ENCODE measurements at regions not wholly inside any gene's neighbourhood (a gene's known extent, or its start where the extent isn't known, plus 50 kb on each side); places are given as distances from the start of the nearest gene placed in this dataset.

DNA sequence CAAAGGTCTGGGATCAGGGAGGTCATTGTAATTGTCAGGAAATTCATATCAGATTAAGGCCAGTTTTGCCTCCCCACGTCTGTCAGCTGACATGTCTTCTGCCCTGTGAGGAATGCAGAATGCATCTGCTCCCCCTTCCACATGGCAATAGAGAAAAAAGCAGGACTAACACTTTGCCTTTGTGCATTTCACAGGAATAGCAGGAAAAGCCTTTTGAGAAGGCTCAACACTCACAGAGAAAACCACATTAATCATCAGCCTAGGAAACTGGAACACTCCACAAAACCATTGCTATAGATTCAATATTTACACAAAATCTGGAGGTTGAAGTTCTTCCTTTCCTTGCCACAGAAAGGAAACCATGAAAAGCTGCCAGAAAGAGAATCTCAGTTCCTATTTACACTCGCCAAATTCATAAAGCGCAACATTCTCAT, 165.2 kb upstream of the HES1 start:
- no peak for DNase-seq (ENCODE audit: insufficient read length)
- FAIRE-seq = no peak
- TF ChIP-seq POLR2AphosphoS5 (IDR thresholded peaks at IDR 0.05; ENCODE audit: low read depth, low read length) (no peak), POLR2A (IDR thresholded peaks at IDR 0.05; ENCODE audit: low read depth, low read length) (no peak), TAF1 (IDR thresholded peaks at IDR 0.05; ENCODE audit: borderline replicate concordance, low read depth, low read length) (no peak)

DNA sequence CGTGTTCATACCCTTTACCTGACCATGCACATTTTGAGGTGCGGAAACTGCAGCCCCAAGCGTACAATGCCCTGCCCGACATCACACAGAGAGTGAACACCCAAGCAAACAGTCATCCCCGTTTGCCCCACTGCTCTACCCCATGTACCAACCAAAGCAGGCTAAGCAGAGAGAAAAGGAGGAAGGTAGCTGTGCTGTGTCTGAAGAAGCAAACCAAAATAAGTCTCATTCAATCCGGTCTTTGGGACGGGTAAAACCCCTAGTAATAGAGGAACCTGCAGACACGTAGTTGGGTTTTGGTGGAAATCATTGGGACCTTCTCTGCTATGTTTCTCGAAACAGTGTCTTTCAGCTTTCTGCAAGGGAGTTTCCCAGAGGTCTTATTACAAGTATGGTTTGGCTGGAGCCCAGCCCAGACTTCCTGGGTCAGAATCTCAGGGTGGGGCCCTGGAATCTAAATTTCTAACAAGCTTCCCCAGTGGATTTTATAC, 164.6 kb upstream of the HES1 start:
- DNase-seq (ENCODE audit: insufficient read length) (no peak), FAIRE-seq (peak; percentile 90)
- TF ChIP-seq POLR2AphosphoS5 (IDR thresholded peaks at IDR 0.05; ENCODE audit: low read depth, low read length) (no peak), POLR2A (IDR thresholded peaks at IDR 0.05; ENCODE audit: low read depth, low read length) (no peak), TAF1 (IDR thresholded peaks at IDR 0.05; ENCODE audit: borderline replicate concordance, low read depth, low read length) (no peak)

- no peak for TF ChIP-seq TAF1 (IDR thresholded peaks at IDR 0.05; ENCODE audit: borderline replicate concordance, low read depth, low read length)
- no peak for TF ChIP-seq POLR2A (IDR thresholded peaks at IDR 0.05; ENCODE audit: low read depth, low read length)
- TF ChIP-seq POLR2AphosphoS5 (IDR thresholded peaks at IDR 0.05; ENCODE audit: low read depth, low read length) = no peak
- no peak for FAIRE-seq
- DNase-seq (ENCODE audit: insufficient read length) = no peak
Measured at GRCh38 chr3:193971966-193972365, 164.0 kb upstream of the HES1 start.

- DNase-seq (ENCODE audit: insufficient read length) (no peak), FAIRE-seq (no peak)
- TF ChIP-seq POLR2AphosphoS5 (IDR thresholded peaks at IDR 0.05; ENCODE audit: low read depth, low read length) (no peak), POLR2A (IDR thresholded peaks at IDR 0.05; ENCODE audit: low read depth, low read length) (no peak)
Measured at GRCh38 chr3:193972832-193973231, 163.1 kb upstream of the HES1 start.

DNA sequence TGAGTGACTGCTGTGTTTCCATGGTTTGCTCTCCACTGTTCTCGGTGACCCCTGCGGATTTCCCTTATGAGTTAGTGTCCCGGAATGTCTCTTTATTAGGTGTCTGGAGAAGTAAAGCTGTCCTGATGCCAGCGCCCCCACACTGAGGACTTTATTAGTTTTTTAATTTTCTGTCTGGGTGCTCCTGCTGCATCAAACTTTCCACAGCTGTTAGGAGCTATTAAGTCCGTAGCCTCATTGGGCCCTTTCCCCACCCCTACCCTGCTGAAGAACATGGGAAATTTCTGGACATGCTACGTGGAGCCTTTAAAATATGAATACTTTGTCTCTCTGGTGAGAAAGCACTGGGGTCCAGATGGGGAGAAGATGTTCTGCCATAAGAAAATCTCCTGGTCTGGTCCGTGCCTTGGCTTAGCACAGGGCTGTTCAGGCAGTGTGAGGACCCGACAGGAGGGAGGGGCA, 161.7 kb upstream of the HES1 start:
- no peak for FAIRE-seq
- DNase-seq (ENCODE audit: insufficient read length) = no peak
- TF ChIP-seq TAF1 (IDR thresholded peaks at IDR 0.05; ENCODE audit: borderline replicate concordance, low read depth, low read length) (no peak), POLR2A (IDR thresholded peaks at IDR 0.05; ENCODE audit: low read depth, low read length) (no peak), POLR2AphosphoS5 (IDR thresholded peaks at IDR 0.05; ENCODE audit: low read depth, low read length) (no peak)

DNA sequence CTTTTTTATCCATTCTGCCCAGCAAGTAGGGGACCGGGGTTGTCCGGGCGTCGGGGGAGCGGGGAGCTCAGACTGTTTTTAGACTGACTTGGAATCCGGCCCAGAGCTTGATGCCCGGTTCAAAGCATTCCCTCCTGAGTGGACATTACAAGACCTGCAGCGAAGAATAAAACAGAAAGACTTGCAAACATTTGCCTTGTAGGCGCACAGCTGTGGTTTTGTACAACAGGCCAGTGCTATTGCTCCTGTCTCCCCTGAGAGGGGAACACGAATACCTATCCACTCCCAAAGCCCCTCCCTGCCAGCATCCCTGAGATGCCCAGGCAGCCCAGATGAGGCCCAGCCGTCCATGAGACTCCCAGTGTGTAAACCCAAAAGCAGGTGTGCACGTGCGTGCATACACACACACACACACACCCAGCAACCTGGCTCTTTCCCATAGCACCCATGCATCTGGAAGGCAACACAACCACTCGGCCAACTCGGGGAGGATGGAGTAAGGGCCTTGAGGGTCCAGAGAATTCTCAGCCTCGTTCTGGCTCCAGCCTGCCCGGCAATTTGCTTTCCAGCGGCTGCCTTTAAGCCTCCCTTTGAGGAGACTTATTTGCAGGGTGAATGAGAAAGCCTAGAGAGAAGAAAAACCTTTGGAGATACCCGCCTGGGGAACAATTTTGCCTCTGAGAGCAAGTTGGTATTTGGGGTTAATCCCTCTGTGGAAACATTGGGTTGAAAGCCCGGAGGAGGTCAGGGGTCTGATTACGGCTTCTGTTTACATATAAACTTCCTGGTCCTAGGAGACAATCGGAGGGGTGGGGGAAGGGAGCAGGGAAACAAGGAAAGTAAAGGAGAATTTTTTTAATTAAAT, 161.0 kb upstream of the HES1 start:
- no peak for FAIRE-seq
- no peak for DNase-seq (ENCODE audit: insufficient read length)
- no peak for TF ChIP-seq POLR2A (IDR thresholded peaks at IDR 0.05; ENCODE audit: low read depth, low read length)
- no peak for TF ChIP-seq TAF1 (IDR thresholded peaks at IDR 0.05; ENCODE audit: borderline replicate concordance, low read depth, low read length)
- no peak for TF ChIP-seq POLR2AphosphoS5 (IDR thresholded peaks at IDR 0.05; ENCODE audit: low read depth, low read length)

- FAIRE-seq (no peak), DNase-seq (ENCODE audit: insufficient read length) (no peak)
- TF ChIP-seq POLR2A (IDR thresholded peaks at IDR 0.05; ENCODE audit: low read depth, low read length) = no peak
- no peak for TF ChIP-seq TAF1 (IDR thresholded peaks at IDR 0.05; ENCODE audit: borderline replicate concordance, low read depth, low read length)
- TF ChIP-seq POLR2AphosphoS5 (IDR thresholded peaks at IDR 0.05; ENCODE audit: low read depth, low read length) = no peak
Measured at GRCh38 chr3:193977622-193978021, 158.3 kb upstream of the HES1 start.

DNA sequence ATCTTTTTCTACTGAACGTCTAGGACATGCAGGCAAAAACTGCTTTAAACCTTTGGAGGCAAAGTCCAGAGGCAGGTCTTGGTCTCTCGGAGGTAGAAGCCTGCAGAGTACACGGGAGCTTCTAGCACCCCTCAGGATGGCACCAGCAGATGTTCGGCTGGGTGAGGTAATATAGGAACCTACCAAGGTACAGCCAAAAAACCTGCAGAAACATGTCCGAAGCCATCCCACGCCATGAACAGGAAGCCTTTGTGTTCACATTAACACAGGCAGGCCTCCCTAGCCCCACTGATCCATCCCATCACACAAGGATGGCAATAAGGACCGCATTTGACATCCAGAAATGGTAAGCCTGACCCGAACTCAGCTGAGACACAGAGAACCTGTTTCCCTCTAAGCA, 157.9 kb upstream of the HES1 start:
- FAIRE-seq = no peak
- no peak for DNase-seq (ENCODE audit: insufficient read length)
- TF ChIP-seq TAF1 (IDR thresholded peaks at IDR 0.05; ENCODE audit: borderline replicate concordance, low read depth, low read length) (no peak), POLR2AphosphoS5 (IDR thresholded peaks at IDR 0.05; ENCODE audit: low read depth, low read length) (no peak), POLR2A (IDR thresholded peaks at IDR 0.05; ENCODE audit: low read depth, low read length) (no peak)

DNA sequence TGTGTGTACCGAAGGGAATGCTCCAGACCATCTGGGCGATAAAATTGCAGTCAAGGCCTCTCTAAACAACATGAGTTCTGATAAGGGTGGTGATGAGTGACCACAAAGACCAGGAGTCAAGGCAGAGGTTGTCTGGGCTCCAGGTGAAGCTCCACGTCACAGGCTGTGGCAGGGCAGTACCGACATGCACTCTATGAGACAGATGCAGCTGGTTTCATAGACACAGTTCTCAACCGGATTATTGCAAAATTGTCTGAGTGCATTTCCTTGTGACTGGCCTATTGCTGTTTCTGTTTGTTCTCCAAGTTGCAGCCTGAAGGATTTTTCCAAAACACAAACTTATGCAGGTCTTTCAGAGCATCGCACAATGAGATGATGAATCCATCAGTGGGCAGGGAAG, 157.5 kb upstream of the HES1 start:
- FAIRE-seq = no peak
- no peak for DNase-seq (ENCODE audit: insufficient read length)
- no peak for TF ChIP-seq TAF1 (IDR thresholded peaks at IDR 0.05; ENCODE audit: borderline replicate concordance, low read depth, low read length)
- TF ChIP-seq POLR2AphosphoS5 (IDR thresholded peaks at IDR 0.05; ENCODE audit: low read depth, low read length) = no peak

GRCh38 chr3:193980326-193980725, 155.6 kb upstream of the HES1 start:
- no peak for TF ChIP-seq TAF1 (IDR thresholded peaks at IDR 0.05; ENCODE audit: borderline replicate concordance, low read depth, low read length)
- no peak for TF ChIP-seq POLR2AphosphoS5 (IDR thresholded peaks at IDR 0.05; ENCODE audit: low read depth, low read length)
- TF ChIP-seq POLR2A (IDR thresholded peaks at IDR 0.05; ENCODE audit: low read depth, low read length) = no peak
- FAIRE-seq = no peak

GRCh38 chr3:193980905-193981304, 155.0 kb upstream of the HES1 start:
- DNase-seq (ENCODE audit: insufficient read length) (no peak), FAIRE-seq (no peak)
- no peak for TF ChIP-seq TAF1 (IDR thresholded peaks at IDR 0.05; ENCODE audit: borderline replicate concordance, low read depth, low read length)

More at GRCh38 chr3:193980326-193980725, 155.6 kb upstream of the HES1 start:
- no peak for DNase-seq (ENCODE audit: insufficient read length)

- TF ChIP-seq POLR2AphosphoS5 (IDR thresholded peaks at IDR 0.05; ENCODE audit: low read depth, low read length) = no peak
- TF ChIP-seq POLR2A (IDR thresholded peaks at IDR 0.05; ENCODE audit: low read depth, low read length) = no peak
- no peak for DNase-seq (ENCODE audit: insufficient read length)
- no peak for FAIRE-seq
Measured at GRCh38 chr3:193981504-193981903, 154.4 kb upstream of the HES1 start.

Measured in GM12892 (cell line).